LHCN-M2 (cell line): ENCODE measurements at regions not wholly inside any gene's neighbourhood (a gene's known extent, or its start where the extent isn't known, plus 50 kb on each side); places are given as distances from the start of the nearest gene placed in this dataset.
"Not testable (repeated sequence)": the region's sequence is repeated elsewhere in the genome, so short reads cannot be mapped to it uniquely, and the experiment has no call there.

ENCODE experiments used
- DNase-seq: peaks from one replicate; pipeline ENCODE4 v3.0.0-alpha.2; 2012; ENCODE audit warnings: low read depth

DNA sequence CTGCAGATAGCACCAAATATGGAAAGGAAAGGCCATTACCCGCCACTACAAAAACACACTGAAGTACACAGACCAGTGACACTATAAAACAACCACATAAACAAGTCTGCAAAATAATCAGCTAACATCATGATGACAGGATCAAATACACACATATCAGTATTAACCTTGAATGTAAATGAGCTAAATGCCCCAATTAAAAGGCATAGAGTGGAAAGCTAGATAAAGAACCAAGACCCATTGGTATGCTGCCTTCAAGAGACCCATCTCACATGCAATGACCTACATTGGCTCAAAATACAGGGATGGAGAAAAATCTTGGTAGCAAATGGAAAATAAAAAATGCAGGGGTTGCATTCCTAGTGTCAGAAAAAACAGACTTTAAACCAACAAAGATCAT lies 393.9 kb upstream of the GRAMD2B start:
- not testable (repeated sequence) for DNase-seq

- DNase-seq = no peak
Observed at GRCh38 chr5:126030698-126031097, 392.5 kb upstream of the GRAMD2B start.

DNA sequence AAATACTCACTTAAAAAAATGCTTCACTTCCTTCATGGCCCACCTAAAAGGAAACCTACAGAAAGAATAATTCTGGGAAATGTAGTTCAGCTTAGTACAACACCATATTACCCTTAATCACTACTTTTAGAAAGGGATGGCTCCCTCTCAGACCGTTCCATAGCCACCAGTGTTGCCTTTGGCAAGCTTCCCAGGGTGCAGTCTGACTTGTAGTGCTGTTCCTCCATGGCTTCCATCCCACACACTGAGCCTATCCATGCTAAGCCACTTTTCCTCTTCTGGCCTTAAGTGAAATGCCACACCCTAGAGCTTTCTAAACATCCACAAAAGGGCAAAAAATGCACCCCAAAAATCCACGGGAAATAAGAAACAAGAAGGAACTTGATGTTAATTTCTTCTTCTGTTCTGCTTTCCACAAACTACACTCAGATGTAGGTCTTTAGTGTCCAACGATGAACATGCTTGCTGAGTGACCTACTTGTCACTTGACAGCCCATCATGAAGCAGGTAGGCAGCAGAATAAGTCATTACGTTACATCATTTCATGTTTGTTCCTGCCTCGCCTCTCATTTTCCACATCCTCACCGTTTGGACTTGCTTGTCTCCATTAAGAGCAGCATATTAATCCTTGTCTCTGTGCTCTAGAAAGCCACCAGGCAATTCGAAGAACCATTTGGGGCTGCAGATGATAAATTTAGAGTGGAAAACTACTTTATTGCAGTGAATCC lies 391.1 kb upstream of the GRAMD2B start:
- DNase-seq = peak; percentile 77

DNA sequence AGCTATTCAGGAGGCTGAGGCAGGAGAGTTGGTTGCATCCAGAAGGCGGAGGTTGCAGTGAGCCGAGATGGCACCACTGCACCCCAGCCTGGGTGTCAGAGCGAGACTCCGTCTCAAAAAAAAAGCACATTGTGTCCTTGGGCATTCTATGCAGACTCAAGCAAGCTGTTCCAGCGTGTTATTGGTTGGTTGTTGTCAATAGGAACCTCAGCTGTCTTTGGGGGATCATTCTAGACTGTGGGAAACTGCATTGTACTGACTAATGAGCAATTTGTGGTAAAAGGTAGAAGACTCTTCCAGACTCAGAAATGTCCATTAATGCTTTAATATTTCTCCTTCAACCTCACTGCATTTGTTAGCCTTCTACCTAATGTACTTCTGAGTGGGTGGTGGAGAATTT lies 379.5 kb upstream of the GRAMD2B start:
- peak; percentile 90 for DNase-seq

GRCh38 chr5:126044111-126044668 lies 379.0 kb upstream of the GRAMD2B start:
- DNase-seq = peak; percentile 93

- DNase-seq = no peak
Observed at GRCh38 chr5:126044931-126045565, 378.2 kb upstream of the GRAMD2B start.

- no peak for DNase-seq
Observed at GRCh38 chr5:126046318-126046717, 376.9 kb upstream of the GRAMD2B start.

- no peak for DNase-seq
Observed at GRCh38 chr5:126046846-126047571, 376.2 kb upstream of the GRAMD2B start.

GRCh38 chr5:126052120-126052519 lies 371.1 kb upstream of the GRAMD2B start:
- no peak for DNase-seq

DNA sequence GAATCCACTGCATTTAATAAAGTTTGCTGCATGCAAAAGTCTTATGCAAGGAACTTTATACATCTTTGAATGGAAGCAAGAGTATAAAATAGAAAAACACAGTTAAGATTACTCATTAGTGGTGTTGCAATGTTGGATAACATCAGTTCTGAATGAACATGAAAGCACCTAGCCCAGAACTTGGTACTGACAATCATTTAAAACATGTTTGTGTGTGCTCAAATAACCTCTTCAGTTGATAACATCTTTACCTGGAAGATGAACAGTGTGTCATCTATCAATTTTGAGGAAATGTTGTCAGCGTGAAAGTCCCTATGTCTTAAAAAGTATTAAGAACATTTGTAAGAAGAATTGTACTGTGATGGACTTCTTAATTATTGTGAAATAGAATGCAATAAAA lies 370.4 kb upstream of the GRAMD2B start:
- no peak for DNase-seq

- DNase-seq = no peak
Observed at GRCh38 chr5:126053630-126054029, 369.6 kb upstream of the GRAMD2B start.

DNA sequence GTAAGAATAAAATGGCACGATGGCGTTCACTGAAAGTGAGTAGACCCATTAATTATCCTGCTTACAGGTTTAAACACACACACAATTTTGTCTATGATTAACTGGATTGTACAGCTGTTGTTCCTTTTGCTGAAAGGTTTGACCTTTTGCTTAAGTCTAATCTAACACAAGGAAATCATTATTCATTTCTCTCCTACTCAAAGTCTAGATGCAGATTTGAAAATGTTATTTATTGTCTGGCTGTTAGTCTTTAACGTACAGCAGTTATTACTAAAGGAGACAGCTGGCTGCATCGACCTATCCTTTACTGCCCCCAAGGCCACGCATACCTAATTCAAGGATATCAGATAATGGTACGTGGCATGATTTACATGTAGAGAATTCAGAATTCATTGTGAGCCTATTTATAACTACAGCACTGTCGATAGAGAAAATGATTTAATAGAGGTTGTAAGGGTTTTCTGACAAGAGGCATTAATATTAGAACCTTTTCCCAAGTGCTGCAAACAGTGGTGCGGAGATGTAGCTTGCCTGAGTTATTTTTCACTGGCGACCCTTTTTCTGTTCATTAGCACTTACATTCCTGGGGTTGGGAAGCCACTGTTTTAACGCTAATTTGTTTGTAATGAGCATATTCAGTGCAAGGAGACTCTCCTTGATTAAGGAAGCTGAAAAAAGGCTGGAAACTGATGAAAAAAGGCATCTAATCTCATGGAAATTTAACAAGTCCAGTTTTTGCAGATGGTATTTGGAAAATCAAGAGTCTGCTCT lies 368.4 kb upstream of the GRAMD2B start:
- DNase-seq = peak; percentile 40

GRCh38 chr5:126055348-126055729 lies 367.9 kb upstream of the GRAMD2B start:
- peak; percentile 27 for DNase-seq

DNA sequence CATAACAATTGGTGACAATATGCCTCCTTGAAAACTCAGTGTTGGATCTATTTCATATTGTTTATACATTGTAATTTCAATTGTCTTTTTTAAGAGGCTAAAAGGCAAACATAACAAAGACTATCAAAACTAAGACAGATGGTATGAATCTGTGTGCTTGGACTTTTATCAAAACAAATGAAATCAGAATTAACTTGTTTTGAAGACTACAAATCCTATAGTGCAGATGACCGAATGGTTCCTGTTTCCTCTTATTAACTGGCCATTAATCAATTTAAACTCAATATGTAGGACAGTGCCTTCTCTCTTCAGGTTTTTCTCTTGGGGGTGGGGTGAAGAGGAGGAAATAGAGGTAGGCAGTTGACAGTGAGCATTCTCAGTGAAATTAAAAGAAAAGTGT lies 366.9 kb upstream of the GRAMD2B start:
- DNase-seq = no peak

DNA sequence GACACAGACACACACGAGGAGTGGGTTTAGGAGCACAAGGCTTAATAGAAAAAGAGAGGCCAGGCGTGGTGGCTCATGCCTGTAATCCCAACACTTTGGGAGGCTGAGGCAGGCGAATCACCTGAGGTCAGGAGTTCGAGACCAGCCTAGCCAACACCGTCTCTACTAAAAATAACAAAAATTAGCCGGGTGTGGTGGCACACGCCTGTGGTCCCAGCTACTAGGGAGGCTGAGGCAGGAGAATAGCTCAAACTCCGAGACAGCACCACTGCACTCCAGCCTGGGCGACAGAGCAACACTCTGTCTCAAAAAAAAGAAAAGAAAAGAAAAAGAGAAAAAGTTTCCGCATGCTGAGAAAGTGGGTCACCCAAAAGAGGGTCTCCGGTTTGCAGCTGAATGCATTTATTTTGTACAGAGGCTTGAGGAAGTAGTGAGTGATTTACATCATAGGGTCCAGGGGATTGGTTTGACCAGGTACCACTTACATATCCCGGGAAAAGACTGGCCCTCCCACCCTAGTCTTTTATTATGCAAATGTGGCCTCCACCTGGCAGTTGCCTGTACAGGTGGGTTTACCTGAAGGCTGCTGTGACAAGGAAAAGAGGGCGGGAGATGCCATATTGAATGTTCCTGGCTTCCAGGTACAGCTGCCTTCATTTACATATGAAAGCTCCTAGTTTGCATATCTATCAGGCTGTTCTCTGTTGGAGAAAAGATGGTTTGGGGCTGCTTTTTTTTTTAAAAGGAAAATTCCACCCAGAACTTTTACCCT lies 366.2 kb upstream of the GRAMD2B start:
- DNase-seq = no peak

- DNase-seq = not testable (repeated sequence)
Observed at GRCh38 chr5:126058392-126058791, 364.8 kb upstream of the GRAMD2B start.

GRCh38 chr5:126062398-126063221 lies 360.6 kb upstream of the GRAMD2B start:
- DNase-seq = no peak

- no peak for DNase-seq
Observed at GRCh38 chr5:126065061-126065460, 358.1 kb upstream of the GRAMD2B start.

GRCh38 chr5:126066836-126067235 lies 356.4 kb upstream of the GRAMD2B start:
- DNase-seq = no peak

DNA sequence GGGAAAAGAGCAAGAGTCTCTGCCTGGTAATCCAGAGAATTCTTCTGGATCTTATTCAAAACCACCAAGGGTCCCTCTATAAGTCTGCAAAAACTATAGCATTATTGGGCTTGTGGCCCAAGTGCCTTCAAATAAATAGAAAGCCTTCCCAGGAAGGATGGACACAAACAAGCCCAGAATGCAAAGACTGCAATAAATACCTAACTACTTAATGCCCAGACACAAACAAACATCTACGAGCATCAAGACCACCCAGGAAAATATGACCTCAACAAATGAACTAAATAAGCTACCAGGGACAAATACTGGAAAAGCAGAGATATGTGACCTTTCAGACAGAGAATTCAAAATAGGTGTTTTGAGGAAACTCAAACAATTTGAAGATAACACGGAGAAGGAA lies 355.8 kb upstream of the GRAMD2B start:
- DNase-seq = no peak
